ENCODE measurements at regions not wholly inside any gene's neighbourhood (a gene's known extent, or its start where the extent isn't known, plus 50 kb on each side); places are given as distances from the start of the nearest gene placed in this dataset.

DNA sequence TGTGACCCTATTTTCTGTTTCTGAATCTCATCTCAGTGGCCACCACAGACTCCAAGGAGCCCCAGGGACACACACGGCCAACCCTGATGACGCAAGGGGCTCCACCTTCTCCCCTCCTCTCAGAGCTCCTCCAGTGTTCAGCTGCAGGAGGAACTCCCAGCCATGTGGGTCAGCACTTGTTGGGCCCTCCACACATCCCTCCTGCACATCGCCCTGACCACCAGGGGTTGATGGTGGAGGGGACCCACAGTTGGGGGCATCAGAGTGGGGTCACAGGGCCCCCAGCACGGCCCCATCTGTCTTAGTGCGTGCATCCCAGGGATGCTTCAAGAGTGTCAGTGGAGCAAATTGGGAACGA lies 499.6 kb downstream of the BRD1 start:
- TF ChIP-seq SPI1 (IDR thresholded peaks at IDR 0.05; ENCODE audit: borderline replicate concordance, low read depth) (no peak), GABPA (IDR thresholded peaks at IDR 0.05; ENCODE audit: low read depth) (no peak), POLR2AphosphoS5 (IDR thresholded peaks at IDR 0.05; ENCODE audit: low read depth) (no peak)
- TF ChIP-seq, protein P1, sequence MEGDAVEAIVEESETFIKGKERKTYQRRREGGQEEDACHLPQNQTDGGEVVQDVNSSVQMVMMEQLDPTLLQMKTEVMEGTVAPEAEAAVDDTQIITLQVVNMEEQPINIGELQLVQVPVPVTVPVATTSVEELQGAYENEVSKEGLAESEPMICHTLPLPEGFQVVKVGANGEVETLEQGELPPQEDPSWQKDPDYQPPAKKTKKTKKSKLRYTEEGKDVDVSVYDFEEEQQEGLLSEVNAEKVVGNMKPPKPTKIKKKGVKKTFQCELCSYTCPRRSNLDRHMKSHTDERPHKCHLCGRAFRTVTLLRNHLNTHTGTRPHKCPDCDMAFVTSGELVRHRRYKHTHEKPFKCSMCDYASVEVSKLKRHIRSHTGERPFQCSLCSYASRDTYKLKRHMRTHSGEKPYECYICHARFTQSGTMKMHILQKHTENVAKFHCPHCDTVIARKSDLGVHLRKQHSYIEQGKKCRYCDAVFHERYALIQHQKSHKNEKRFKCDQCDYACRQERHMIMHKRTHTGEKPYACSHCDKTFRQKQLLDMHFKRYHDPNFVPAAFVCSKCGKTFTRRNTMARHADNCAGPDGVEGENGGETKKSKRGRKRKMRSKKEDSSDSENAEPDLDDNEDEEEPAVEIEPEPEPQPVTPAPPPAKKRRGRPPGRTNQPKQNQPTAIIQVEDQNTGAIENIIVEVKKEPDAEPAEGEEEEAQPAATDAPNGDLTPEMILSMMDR (IDR thresholded peaks at IDR 0.05; ENCODE audit: insufficient read depth, low read length): no peak
- H3K27ac ChIP-seq (replicated peaks): no peak overlapping the region
- H3K4me3 ChIP-seq (replicated peaks; ENCODE audit: insufficient read depth, low read length): no peak overlapping the region
- no peaks in the 10 kb centered on the region for H3K27me3 ChIP-seq (ENCODE audit: insufficient read depth, poor library complexity, severe bottlenecking)
- no peak for DNase-seq (ENCODE audit: low read depth in 1 of 2, low spot score in 1 of 2)

DNA sequence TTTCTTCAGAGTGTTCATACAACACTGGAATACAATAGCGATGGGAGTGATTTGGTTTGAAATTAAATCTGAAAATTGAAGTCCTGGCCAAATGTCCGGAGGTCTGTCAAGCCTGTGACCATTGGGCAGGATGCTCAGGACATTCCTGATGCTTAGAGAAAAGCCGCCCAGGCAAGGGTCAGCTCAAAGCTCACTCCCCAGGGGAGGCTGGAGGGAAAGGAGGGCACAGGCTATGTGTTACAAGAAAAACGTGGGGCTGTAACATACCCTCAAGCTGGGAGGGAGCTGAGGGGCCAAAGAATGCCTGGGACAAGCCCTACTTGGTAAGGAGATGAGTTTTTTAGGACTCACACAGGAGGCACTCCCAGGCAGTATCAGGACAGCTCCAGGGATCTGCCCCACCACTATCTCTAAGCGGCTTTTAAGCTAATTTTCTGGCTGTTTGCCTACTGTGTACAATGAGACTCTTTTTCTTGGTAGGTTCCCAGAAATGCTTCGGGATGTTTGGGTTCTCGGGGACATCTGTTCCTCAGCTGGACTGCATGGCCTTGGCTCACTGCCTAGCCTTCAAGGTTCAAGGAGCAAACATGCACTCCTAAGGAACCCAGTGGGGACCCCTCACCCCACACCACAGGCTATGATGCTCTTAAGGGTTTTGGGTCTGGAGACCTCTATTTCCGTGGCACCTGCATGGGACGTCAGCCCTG lies 500.1 kb downstream of the BRD1 start:
- no peak for DNase-seq (ENCODE audit: low read depth in 1 of 2, low spot score in 1 of 2)
- no peak for TF ChIP-seq POLR2AphosphoS5 (IDR thresholded peaks at IDR 0.05; ENCODE audit: low read depth)
- no peak for TF ChIP-seq SPI1 (IDR thresholded peaks at IDR 0.05; ENCODE audit: borderline replicate concordance, low read depth)
- no peak for TF ChIP-seq GABPA (IDR thresholded peaks at IDR 0.05; ENCODE audit: low read depth)
- TF ChIP-seq, protein P2, sequence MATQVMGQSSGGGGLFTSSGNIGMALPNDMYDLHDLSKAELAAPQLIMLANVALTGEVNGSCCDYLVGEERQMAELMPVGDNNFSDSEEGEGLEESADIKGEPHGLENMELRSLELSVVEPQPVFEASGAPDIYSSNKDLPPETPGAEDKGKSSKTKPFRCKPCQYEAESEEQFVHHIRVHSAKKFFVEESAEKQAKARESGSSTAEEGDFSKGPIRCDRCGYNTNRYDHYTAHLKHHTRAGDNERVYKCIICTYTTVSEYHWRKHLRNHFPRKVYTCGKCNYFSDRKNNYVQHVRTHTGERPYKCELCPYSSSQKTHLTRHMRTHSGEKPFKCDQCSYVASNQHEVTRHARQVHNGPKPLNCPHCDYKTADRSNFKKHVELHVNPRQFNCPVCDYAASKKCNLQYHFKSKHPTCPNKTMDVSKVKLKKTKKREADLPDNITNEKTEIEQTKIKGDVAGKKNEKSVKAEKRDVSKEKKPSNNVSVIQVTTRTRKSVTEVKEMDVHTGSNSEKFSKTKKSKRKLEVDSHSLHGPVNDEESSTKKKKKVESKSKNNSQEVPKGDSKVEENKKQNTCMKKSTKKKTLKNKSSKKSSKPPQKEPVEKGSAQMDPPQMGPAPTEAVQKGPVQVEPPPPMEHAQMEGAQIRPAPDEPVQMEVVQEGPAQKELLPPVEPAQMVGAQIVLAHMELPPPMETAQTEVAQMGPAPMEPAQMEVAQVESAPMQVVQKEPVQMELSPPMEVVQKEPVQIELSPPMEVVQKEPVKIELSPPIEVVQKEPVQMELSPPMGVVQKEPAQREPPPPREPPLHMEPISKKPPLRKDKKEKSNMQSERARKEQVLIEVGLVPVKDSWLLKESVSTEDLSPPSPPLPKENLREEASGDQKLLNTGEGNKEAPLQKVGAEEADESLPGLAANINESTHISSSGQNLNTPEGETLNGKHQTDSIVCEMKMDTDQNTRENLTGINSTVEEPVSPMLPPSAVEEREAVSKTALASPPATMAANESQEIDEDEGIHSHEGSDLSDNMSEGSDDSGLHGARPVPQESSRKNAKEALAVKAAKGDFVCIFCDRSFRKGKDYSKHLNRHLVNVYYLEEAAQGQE (IDR thresholded peaks at IDR 0.05; ENCODE audit: insufficient replicate concordance, low read depth): no peak
- TF ChIP-seq, protein P1 (IDR thresholded peaks at IDR 0.05; ENCODE audit: insufficient read depth, low read length): no peak
- no peak overlapping the region for H3K4me3 ChIP-seq (replicated peaks; ENCODE audit: insufficient read depth, low read length)
- H3K27ac ChIP-seq (replicated peaks): no peak overlapping the region
- H3K27me3 ChIP-seq (ENCODE audit: insufficient read depth, poor library complexity, severe bottlenecking): no peaks in the 10 kb centered on the region

DNA sequence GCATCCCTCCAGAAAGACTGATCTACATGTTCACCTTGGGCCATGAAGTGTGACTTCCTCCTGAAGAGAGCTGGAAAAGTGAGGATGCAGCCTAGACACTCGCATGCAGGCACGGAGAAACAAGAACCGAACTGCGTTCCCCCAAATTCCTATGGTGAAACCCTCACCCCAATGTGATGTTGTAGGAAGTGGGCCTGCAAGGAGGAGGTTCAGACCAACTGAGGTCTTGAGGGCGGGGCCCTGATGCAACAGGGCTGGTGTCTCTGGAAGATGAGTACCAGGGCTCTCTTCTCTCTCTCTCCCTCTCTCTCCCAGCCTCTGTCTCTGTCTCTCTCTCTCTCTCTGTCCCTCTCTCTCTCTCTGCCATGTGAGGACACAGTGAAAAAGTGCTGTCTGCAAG lies 501.1 kb downstream of the BRD1 start:
- no peaks in the 10 kb centered on the region for H3K27me3 ChIP-seq (ENCODE audit: insufficient read depth, poor library complexity, severe bottlenecking)
- no peak for DNase-seq (ENCODE audit: low read depth in 1 of 2, low spot score in 1 of 2)
- no peak overlapping the region for H3K27ac ChIP-seq (replicated peaks)
- H3K4me3 ChIP-seq (replicated peaks; ENCODE audit: insufficient read depth, low read length): no peak overlapping the region
- TF ChIP-seq, protein P1 (IDR thresholded peaks at IDR 0.05; ENCODE audit: insufficient read depth, low read length): no peak
- TF ChIP-seq, protein P2 (IDR thresholded peaks at IDR 0.05; ENCODE audit: insufficient replicate concordance, low read depth): no peak
- TF ChIP-seq POLR2AphosphoS5 (IDR thresholded peaks at IDR 0.05; ENCODE audit: low read depth): no peak
- TF ChIP-seq GABPA (IDR thresholded peaks at IDR 0.05; ENCODE audit: low read depth): no peak
- no peak for TF ChIP-seq SPI1 (IDR thresholded peaks at IDR 0.05; ENCODE audit: borderline replicate concordance, low read depth)

Data from HL-60 (cell line).